ENCODE measurements at regions not wholly inside any gene's neighbourhood (a gene's known extent, or its start where the extent isn't known, plus 50 kb on each side); places are given as distances from the start of the nearest gene placed in this dataset.
"Not testable (repeated sequence)": the region's sequence is repeated elsewhere in the genome, so short reads cannot be mapped to it uniquely, and the experiment has no call there.

DNA sequence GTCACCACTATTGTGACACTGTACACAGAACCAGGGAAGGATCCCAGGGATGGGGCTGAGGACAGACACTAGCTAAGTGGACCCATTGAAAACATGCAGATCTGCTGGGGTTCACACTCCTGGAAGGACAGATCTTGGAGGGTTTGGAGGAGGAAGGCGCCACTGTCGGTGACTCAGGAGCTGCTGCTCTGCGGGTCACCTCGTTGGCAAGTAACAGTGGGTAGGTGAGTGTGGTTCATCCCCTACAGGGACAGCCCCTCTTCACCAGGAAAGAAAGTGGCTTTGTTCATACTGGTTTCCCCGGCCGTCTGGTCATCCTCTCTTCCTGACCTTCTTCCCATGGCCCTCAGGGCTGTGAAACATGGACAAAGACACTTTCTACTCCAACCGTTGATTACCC, 139.5 kb downstream of the POTEB start:
- H3K4me3 ChIP-seq; H3K27ac ChIP-seq; intact Hi-C loops (cut with DNase I; ENCODE audit: low total_unique reads); H3K27me3 ChIP-seq (replicated peaks in 1 of 7); H3K4me1 ChIP-seq; H3K36me3 ChIP-seq; H3K9me3 ChIP-seq; DNase-seq: not testable (repeated sequence)
- no CpG with 5 or more reads among the region's 7 CpGs for WGBS, 5 donors

DNA sequence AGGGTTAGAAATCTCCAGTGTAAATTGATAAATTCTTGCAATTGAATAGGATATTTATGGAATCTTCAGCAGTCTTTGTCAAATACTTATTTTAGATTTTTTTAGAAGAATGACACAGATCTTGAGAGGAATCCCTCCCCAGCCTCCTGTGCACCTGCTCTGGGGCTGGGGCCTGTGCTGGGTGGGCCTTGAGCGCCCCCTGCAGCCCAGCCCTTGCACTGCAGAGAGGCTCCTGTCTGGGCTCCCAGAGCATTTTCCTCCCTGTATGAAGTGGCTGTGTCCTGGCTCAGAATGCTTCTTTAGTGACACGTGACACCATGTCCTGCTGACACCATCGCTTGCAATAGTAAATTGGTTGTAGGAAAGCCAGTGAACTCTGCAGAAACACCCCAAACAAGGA, 141.1 kb downstream of the POTEB start:
- not testable (repeated sequence) for DNase-seq

DNA sequence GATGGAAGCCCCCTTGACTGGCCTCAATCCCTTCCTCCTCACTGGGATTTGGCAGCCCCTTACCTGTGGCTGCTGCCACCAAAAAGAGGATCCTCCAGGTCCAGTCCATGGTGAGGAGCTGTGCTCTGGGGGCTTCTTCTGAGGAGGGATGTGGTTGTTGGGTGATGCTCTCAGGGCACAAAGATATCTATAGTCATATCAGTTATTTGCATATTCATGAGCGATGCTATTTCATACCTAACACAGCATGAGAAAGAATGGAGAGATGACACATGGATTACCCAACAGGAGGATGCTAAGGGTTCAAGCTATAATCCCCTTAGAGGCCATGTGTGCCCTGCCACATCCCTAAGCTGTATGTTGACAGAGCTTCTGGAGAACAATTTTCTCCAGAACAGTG, 141.7 kb downstream of the POTEB start:
- H3K4me1 ChIP-seq; H3K4me3 ChIP-seq; DNase-seq; H3K36me3 ChIP-seq; H3K27ac ChIP-seq; H3K27me3 ChIP-seq (replicated peaks in 1 of 7); H3K9me3 ChIP-seq; intact Hi-C loops (cut with DNase I; ENCODE audit: low total_unique reads): not testable (repeated sequence)
- no CpG with 5 or more reads among the region's 1 CpG for WGBS, 5 donors

More for the DNA sequence above, 141.1 kb downstream of the POTEB start:
- H3K27ac ChIP-seq; H3K36me3 ChIP-seq; H3K9me3 ChIP-seq; intact Hi-C loops (cut with DNase I; ENCODE audit: low total_unique reads); H3K27me3 ChIP-seq (replicated peaks in 1 of 7); H3K4me3 ChIP-seq; H3K4me1 ChIP-seq: not testable (repeated sequence)
- WGBS, 5 donors = no CpG with 5 or more reads among the region's 3 CpGs

DNA sequence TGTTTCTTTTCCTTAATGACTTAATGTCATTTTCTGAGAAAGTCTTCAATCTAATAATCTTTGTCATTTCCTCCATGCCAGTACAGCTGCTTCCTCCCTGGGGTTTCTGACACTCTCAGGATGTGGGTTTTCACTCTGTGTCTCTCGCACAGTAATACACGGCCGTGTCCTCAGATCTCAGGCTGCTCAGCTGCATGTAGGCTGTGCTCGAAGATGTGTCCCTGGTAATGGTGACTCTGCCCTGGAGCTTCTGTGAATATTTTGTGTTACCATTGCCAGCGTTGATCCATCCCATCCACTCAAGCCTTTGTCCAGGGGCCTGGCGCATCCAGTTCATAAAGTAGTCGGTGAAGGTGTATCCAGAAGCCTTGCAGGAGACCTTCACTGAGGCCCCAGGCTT, 142.2 kb downstream of the POTEB start:
- H3K36me3 ChIP-seq; H3K27ac ChIP-seq; H3K4me3 ChIP-seq; intact Hi-C loops (cut with DNase I; ENCODE audit: low total_unique reads); DNase-seq; H3K9me3 ChIP-seq; H3K27me3 ChIP-seq (replicated peaks in 1 of 7); H3K4me1 ChIP-seq: not testable (repeated sequence)
- WGBS, 5 donors = no CpG with 5 or more reads among the region's 7 CpGs

DNA sequence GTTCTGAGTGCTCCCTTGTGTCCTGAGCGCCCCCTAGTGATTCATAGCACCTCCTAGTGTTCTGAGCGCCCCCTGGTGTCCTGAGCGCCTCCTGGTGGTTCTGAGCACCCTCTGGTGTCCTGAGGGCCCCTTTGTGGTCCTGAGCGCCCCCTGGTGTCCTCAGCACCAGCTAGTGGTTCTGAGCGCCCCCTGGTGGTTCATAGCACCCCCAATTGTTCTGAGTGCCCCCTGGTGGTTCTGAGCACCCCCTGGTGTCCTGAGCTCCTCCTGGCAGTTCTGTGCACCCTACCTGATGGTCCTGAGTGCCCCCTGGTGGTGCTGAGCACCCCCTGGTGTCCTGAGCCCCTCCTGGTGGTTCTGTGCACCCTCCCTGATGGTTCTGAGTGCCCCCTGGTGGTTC, 146.0 kb downstream of the POTEB start:
- H3K27ac ChIP-seq; DNase-seq; H3K4me1 ChIP-seq; intact Hi-C loops (cut with DNase I; ENCODE audit: low total_unique reads); H3K4me3 ChIP-seq; H3K27me3 ChIP-seq (replicated peaks in 1 of 7); H3K36me3 ChIP-seq; H3K9me3 ChIP-seq: not testable (repeated sequence)
- WGBS, 5 donors = no CpG with 5 or more reads among the region's 5 CpGs

DNA sequence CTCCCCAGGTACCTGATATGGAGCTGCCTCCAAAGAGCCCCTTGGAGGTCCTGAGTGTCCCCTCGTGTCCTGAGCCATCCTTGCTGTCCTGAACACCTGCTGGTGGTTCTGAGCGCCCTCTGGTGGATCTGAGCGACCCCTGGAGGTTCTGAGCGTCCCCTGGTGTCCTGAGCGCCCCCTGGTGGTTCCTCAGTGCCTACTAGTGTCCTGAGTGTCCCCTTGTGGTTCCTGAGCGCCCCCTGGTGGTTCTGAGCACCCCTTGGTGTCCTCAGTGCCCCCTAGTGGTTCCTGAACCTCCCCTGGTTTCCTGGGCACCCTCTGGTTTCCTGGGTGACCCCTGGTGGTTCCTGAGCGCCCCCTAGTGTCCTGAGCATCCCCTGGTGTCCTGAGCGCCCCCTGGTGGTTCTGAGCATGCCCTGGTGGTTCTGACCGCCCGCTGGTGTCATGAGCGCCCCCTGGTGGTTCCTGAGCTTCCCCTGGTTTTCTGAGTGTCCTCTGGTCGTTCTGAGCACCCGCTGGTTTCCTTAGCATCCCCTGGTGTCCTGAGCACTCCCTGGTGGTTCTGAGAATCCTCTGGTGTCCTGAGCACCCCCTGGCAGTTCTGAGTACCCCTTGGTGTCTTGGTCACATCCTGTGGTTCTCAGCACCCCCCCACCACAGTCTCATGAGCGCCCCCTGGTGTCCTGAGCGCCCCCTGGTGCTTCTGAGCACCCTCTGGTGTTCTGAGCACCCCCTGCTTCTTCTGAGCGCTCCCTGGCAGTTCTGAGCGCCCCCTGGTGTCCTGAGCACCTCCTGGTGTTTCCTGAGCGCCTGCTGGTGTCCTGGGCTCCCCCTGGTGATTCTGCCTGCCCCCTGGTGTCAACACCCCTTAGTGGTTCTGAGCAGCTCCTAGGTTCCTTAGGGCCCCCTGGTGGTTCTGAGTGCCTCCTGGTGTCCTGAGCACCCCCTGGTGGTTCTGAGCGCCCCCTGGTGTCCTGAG, 146.8 kb downstream of the POTEB start:
- H3K4me3 ChIP-seq; DNase-seq; H3K36me3 ChIP-seq; H3K9me3 ChIP-seq; H3K27me3 ChIP-seq (replicated peaks in 1 of 7); H3K4me1 ChIP-seq; H3K27ac ChIP-seq; intact Hi-C loops (cut with DNase I; ENCODE audit: low total_unique reads): not testable (repeated sequence)
- WGBS, 5 donors = no CpG with 5 or more reads among the region's 19 CpGs

DNA sequence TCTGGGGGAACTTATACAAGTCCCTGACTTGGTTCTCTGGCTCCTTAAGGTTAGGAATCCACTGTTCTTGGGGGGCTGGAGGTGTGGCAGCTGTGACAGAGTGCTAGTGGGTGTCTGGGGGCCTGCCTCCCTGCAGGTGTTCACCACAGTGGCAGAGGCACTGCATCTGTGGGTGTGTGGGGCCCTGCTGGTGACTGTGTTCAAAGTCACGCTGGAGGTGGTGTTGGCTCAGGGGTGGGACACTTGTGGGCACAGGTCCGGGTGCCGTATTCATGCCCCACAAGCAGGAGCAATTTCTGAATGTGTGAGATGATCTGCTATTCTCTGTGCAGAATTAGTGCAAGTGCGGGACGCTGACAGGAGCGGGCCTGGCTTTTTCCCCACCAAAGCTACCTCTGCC, 152.5 kb downstream of the POTEB start:
- WGBS, 5 donors = no CpG with 5 or more reads among the region's 6 CpGs
- not testable (repeated sequence) for H3K27me3 ChIP-seq (replicated peaks in 1 of 7)

DNA sequence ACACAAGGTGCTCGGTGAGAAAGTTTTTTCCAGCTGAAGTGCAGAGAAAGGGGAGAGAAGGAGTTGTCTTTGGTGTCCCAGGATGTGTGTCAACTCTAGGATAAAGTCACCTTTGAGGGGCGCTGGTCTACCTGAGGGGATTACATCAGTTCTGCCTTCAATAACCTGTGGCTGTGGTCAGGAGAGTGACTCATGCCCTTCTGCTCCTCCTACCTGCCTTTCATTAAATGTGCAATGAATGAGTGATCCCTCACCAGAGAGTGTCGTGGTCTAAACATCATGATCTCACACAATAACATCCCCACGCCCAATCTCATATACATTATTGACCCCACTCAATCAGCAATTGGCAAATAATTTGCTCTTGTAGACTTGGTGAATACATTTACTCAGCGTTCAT, 156.4 kb downstream of the POTEB start:
- H3K36me3 ChIP-seq, H3K4me1 ChIP-seq: not testable (repeated sequence)

More for the DNA sequence above, 152.5 kb downstream of the POTEB start:
- H3K9me3 ChIP-seq; H3K4me3 ChIP-seq; intact Hi-C loops (cut with DNase I; ENCODE audit: low total_unique reads); H3K36me3 ChIP-seq; H3K4me1 ChIP-seq; DNase-seq; H3K27ac ChIP-seq: not testable (repeated sequence)

DNA sequence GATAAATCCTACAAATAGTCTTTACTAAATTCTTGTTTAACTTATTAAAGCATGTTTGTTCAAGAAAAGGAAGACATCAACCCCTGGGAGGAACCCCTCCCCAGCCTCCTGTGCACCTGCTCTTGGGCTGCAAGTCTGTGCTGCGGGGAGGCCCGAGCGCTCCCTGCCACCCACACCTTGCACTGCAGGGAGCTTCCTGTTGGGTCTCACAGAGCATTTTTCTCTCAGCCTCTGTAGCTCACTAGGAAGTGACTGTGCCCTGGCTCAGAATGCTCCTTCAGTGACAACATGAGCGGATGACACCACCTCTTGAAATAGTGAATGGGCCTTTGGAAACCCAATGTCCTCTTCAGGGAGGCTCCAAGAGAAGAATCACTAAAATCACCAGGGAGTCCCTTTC, 158.8 kb downstream of the POTEB start:
- intact Hi-C loops (cut with DNase I; ENCODE audit: low total_unique reads); H3K4me3 ChIP-seq; H3K36me3 ChIP-seq; H3K27me3 ChIP-seq (replicated peaks in 1 of 7); DNase-seq; H3K27ac ChIP-seq; H3K9me3 ChIP-seq; H3K4me1 ChIP-seq: not testable (repeated sequence)
- no CpG with 5 or more reads among the region's 4 CpGs for WGBS, 5 donors

More for the DNA sequence above, 156.4 kb downstream of the POTEB start:
- DNase-seq; intact Hi-C loops (cut with DNase I; ENCODE audit: low total_unique reads); H3K4me3 ChIP-seq; H3K27ac ChIP-seq; H3K9me3 ChIP-seq; H3K27me3 ChIP-seq (replicated peaks in 1 of 7): not testable (repeated sequence)
- WGBS, 5 donors = no CpG with 5 or more reads among the region's 5 CpGs

DNA sequence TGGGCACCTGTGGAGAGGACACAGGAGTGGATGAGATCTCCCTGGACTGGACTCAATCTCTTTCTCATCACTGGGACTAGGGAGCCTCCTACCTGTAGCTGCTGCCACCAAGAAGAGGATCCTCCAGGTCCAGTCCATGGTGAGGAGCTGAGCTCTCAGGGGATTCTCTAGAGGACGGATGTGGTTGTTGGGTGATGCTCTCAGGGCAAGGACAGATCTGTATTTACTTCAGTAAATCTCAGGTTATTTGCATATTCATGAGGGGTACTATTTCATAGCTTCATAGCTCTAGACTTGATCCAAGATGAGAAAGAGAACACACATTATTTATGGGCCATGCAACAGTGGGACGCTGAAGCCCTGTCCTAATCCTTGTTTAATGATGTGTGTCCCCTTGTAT, 159.4 kb downstream of the POTEB start:
- intact Hi-C loops (cut with DNase I; ENCODE audit: low total_unique reads); H3K4me1 ChIP-seq; H3K27me3 ChIP-seq (replicated peaks in 1 of 7); DNase-seq; H3K9me3 ChIP-seq; H3K27ac ChIP-seq; H3K4me3 ChIP-seq; H3K36me3 ChIP-seq: not testable (repeated sequence)
- no CpG with 5 or more reads among the region's 2 CpGs for WGBS, 5 donors

DNA sequence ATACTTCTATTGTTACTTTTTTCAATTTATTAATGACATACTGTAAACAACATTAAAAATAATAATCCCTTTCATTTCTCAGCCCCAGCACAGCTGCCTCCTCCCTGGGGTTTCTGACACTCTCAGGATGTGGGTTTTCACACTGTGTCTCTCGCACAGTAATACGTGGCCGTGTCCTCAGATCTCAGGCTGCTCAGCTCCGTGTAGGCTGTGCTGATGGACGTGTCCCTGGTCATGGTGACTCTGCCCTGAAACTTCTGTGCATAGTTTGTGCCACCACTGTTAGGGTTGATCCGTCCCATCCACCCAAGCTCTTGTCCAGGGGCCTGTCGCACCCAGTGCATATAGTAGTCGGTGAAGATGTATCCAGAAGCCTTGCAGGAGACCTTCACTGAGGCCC, 159.9 kb downstream of the POTEB start:
- intact Hi-C loops (cut with DNase I; ENCODE audit: low total_unique reads); H3K9me3 ChIP-seq; H3K4me1 ChIP-seq; H3K4me3 ChIP-seq; H3K27ac ChIP-seq; H3K27me3 ChIP-seq (replicated peaks in 1 of 7); H3K36me3 ChIP-seq; DNase-seq: not testable (repeated sequence)
- WGBS, 5 donors = no CpG with 5 or more reads among the region's 8 CpGs

DNA sequence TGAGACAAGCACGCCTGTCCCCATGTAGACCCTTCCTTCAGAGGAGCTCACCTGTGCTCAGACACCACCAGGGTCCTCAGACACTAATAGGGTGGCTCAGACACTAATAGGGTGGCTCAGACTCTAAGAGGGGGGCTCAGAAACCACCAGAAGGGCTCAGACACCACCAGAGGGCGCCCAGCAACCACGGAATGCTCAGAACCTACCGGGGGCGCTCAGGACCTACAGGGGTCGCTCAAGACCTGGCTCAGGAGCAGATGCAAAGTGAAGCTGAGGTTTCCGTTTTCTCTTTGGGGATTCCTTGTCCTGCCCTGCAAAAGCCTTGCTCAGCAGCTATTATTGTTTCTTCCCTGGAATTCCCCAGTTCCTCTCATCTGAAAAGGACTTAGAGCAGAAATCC, 172.1 kb downstream of the POTEB start:
- no CpG with 5 or more reads among the region's 7 CpGs for WGBS, 5 donors
- H3K9me3 ChIP-seq; intact Hi-C loops (cut with DNase I; ENCODE audit: low total_unique reads); H3K4me3 ChIP-seq; H3K36me3 ChIP-seq; H3K27ac ChIP-seq; DNase-seq; H3K4me1 ChIP-seq; H3K27me3 ChIP-seq (replicated peaks in 1 of 7): not testable (repeated sequence)
